GM18867 (cell line): ENCODE measurements at regions not wholly inside any gene's neighbourhood (a gene's known extent, or its start where the extent isn't known, plus 50 kb on each side); places are given as distances from the start of the nearest gene placed in this dataset.

ENCODE experiments used
- ATAC-seq: cut with Tn5 transposase; IDR thresholded peaks from one replicate; pipeline ENCODE4 v1.9.1; 2021; ENCODE audit warnings: mild to moderate bottlenecking, moderate library complexity; ENCODE audit not compliant: unreplicated experiment

DNA sequence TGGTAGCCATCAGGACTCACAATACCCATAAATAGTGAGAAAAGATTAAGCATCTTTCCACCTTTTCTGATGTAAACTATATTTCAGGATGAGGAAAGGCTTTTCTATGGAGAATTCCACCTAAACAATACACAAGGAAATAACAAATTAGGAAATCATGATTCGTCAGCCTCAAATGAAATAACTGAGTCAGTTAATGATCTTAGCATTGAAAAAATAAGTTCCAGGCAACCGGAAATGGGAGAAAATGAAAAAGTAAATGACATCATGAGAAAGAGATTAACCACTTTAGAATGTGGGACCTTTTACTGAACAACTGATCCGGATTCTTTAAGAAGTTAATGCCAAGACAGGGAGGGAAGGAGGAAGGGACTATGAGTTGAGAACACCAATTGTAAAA is 742.3 kb downstream of the TNS3 start:
- ATAC-seq, result no peak

- no peak for ATAC-seq
Observed at GRCh38 chr7:46838463-46838862, 743.4 kb downstream of the TNS3 start.

GRCh38 chr7:46835556-46835955 is 746.4 kb downstream of the TNS3 start:
- ATAC-seq, result no peak

DNA sequence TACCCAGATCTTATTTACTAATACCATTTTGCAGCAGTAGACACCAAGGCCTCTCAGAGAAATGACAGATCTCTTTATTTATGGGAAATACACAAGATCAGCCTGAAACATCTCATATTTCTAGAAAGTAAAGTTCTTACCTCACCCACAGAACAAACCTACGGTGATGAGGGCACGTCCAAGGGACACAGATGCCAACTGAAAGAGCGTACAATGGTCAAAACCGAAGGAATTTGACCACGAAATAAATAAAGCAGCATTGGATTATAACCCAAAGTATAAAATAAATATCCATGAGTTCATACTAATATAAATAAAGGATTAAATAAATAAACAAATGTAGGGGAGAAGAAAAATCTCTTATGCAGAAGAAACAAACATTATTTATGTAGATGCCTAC is 747.0 kb downstream of the TNS3 start:
- ATAC-seq, result no peak

- no peak for ATAC-seq
Observed at GRCh38 chr7:46833197-46833596, 748.7 kb downstream of the TNS3 start.

GRCh38 chr7:46832136-46832535 is 749.8 kb downstream of the TNS3 start:
- ATAC-seq, result no peak

- ATAC-seq, result no peak
Observed at GRCh38 chr7:46819819-46820218, 762.1 kb downstream of the TNS3 start.

- ATAC-seq, result no peak
Observed at GRCh38 chr7:46814516-46815250, 767.2 kb downstream of the TNS3 start.

GRCh38 chr7:46812101-46812675 is 769.7 kb downstream of the TNS3 start:
- no peak for ATAC-seq

GRCh38 chr7:46811529-46811928 is 770.4 kb downstream of the TNS3 start:
- ATAC-seq, result no peak

DNA sequence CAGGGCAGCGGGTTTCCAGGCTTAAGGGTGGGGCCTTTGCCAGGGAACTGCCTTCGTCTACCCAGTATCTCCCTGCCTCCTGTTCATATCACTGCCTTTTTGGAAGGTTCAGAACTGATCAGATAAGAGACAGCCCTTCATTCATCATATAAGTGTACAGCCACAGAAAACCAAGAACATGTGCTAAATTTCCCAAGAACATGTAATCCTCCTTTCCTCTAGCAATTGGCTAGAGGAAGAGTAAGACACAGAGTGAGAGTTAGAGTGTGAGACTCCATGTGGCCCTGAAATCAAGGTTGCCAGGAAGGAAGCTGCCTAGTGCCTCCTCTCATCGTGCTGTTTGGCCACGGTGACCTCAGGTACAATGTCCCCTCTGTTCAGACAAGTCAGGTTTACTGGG is 770.9 kb downstream of the TNS3 start:
- ATAC-seq, result no peak

DNA sequence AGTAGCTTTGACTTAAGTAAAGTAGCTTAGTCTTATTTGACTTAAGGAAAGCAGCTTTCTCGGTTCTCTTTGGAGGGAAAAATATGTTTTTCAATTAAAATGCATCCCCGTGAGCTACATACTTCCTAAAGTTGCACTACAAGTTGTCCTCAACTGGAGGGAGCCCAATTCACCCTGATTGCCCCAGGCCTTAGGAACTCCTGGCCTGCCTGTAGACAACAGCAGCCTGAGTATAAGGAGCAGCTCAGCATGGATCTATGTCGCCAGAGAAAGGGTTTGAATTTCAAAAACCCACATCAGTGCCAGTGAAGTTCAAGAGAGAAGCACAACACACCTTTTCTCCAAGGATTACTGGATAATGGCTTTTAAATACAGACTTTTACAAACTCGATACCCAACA is 772.0 kb downstream of the TNS3 start:
- ATAC-seq, result no peak

- no peak for ATAC-seq
Observed at GRCh38 chr7:46806856-46807255, 775.1 kb downstream of the TNS3 start.

- ATAC-seq, result no peak
Observed at GRCh38 chr7:46802479-46802878, 779.4 kb downstream of the TNS3 start.

- no peak for ATAC-seq
Observed at GRCh38 chr7:46791188-46791587, 790.7 kb downstream of the TNS3 start.

DNA sequence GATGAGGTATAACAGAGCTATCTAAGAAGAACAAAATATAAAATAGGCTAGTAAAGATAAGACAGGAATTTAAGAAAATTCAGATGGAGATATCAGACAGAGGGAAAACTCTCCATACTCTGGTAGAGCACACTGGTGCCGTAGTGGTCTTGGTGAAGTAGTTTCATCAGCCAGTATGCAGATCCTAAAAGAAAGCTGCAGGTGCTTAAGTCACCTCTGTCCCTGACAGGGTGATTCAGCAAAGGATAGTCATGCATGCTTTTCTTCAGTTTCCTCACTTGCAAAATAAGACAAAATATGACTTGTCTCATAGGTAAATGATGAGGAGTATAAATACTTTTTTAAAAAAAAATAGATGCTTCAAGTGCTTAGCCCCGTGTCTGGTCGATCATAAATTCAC is 794.9 kb downstream of the TNS3 start:
- no peak for ATAC-seq

- no peak for ATAC-seq
Observed at GRCh38 chr7:46786221-46786954, 795.5 kb downstream of the TNS3 start.

GRCh38 chr7:46784732-46785131 is 797.2 kb downstream of the TNS3 start:
- ATAC-seq, result no peak

GRCh38 chr7:46781901-46782439 is 799.9 kb downstream of the TNS3 start:
- no peak for ATAC-seq

DNA sequence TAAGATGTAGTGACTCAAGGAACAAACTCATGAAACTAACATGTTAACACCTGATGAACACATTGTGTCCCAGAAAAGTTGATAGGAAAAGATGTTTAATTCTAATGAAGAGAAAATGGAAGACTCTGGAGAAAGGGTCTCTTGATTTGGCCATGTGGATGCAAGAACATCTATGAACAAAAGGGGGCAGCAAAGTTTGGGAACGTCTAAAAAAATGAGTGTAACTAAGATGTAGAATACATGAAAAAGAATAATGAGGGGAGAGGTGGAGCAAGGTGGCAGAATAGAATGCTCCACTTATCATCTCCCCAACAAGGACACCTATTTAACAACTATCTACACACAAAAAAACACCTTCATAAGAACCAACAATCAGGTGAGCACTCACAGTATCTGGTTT is 805.1 kb downstream of the TNS3 start:
- no peak for ATAC-seq

DNA sequence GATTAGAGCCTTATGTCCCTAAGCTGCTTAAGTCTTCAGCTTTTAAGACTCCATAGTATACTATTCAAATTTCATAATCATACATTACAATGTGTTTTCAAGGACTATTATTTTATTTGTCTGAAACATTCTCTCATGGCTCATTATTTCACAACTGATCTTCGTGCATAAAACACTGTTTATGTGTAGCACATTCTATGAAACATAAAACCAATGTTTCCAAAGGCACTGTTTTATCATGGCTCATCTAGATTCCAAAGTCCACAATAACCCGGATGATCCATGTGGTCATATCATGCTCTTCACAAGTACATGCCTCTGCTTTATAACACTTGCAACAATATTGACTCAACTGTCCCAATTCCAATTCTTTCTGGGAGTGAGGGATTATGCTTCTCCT is 806.1 kb downstream of the TNS3 start:
- no peak for ATAC-seq

DNA sequence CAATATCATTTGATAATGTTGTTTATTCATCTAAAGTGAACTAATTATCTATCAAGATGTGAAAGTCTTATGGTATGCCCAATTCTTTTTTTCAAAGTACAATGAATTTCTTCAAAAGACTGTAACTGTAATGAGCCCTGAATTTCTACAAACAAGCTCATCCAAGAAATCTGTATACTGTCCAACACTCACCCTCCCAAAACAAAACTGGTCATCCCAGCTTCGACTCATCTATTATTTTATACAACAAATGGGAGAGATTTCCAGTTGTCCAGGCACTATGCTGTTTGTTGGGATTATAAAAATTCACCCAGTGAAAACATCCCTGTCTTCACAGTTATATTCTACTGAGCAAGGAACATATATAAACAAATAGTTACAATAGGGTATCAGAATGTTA is 806.9 kb downstream of the TNS3 start:
- ATAC-seq, result no peak
